ENCODE measurements at regions not wholly inside any gene's neighbourhood (a gene's known extent, or its start where the extent isn't known, plus 50 kb on each side); places are given as distances from the start of the nearest gene placed in this dataset.

- TF ChIP-seq CTCF (IDR thresholded peaks at IDR 0.05): no peak
- H3K9me3 ChIP-seq: no peaks in the 10 kb centered on the region
- intact Hi-C loops (cut with DNase I): no loop called here
- no peaks in the 10 kb centered on the region for H3K36me3 ChIP-seq
- no peak overlapping the region for H3K4me3 ChIP-seq
- H3K4me1 ChIP-seq: no peaks in the 10 kb centered on the region
- DNase-seq: no peak
- H3K27me3 ChIP-seq: no peaks in the 10 kb centered on the region
- no peak overlapping the region for H3K27ac ChIP-seq
- no peak overlapping the region for H3K9ac ChIP-seq (ENCODE audit: low read depth in 2 of 2, low read length in 2 of 2)
These were observed 139.5 kb downstream of the KIF18A start for GRCh38 chr11:27968461-27968860.

- Histone ChIP-seq H3K27me3 (no peaks in the 10 kb centered on the region), H3K36me3 (no peaks in the 10 kb centered on the region), H3K4me1 (no peaks in the 10 kb centered on the region), H3K9me3 (no peaks in the 10 kb centered on the region), H3K4me3 (no peak overlapping the region), H3K9ac (ENCODE audit: low read depth in 2 of 2, low read length in 2 of 2) (no peak overlapping the region), H3K27ac (no peak overlapping the region)
- DNase-seq: no peak
- intact Hi-C loops (cut with DNase I): no loop called here
- TF ChIP-seq CTCF (IDR thresholded peaks at IDR 0.05): no peak
These were observed 142.4 kb downstream of the KIF18A start for GRCh38 chr11:27965559-27965958.

GRCh38 chr11:27963370-27963769 is 144.6 kb downstream of the KIF18A start:
- Histone ChIP-seq H3K4me3 (no peak overlapping the region), H3K9me3 (no peaks in the 10 kb centered on the region), H3K9ac (ENCODE audit: low read depth in 2 of 2, low read length in 2 of 2) (no peak overlapping the region), H3K27ac (no peak overlapping the region), H3K36me3 (no peaks in the 10 kb centered on the region), H3K27me3 (no peaks in the 10 kb centered on the region), H3K4me1 (no peaks in the 10 kb centered on the region)
- no peak for TF ChIP-seq CTCF (IDR thresholded peaks at IDR 0.05)
- no peak for DNase-seq
- intact Hi-C loops (cut with DNase I): no loop called here

- Histone ChIP-seq H3K27ac (no peak overlapping the region), H3K4me3 (no peak overlapping the region), H3K9me3 (no peaks in the 10 kb centered on the region), H3K4me1 (no peaks in the 10 kb centered on the region), H3K27me3 (no peaks in the 10 kb centered on the region), H3K9ac (ENCODE audit: low read depth in 2 of 2, low read length in 2 of 2) (no peak overlapping the region), H3K36me3 (no peaks in the 10 kb centered on the region)
- TF ChIP-seq CTCF (IDR thresholded peaks at IDR 0.05): no peak
- DNase-seq: no peak
- intact Hi-C loops (cut with DNase I): no loop called here
These were observed 157.8 kb downstream of the KIF18A start for GRCh38 chr11:27949951-27950738.

- no peaks in the 10 kb centered on the region for H3K27me3 ChIP-seq
- H3K36me3 ChIP-seq: no peaks in the 10 kb centered on the region
- H3K9me3 ChIP-seq: no peaks in the 10 kb centered on the region
- DNase-seq: no peak
- no peak overlapping the region for H3K4me3 ChIP-seq
- intact Hi-C loops (cut with DNase I): no loop called here
- no peaks in the 10 kb centered on the region for H3K4me1 ChIP-seq
- no peak overlapping the region for H3K9ac ChIP-seq (ENCODE audit: low read depth in 2 of 2, low read length in 2 of 2)
- no peak overlapping the region for H3K27ac ChIP-seq
- TF ChIP-seq CTCF (IDR thresholded peaks at IDR 0.05): no peak
These were observed 162.6 kb downstream of the KIF18A start for GRCh38 chr11:27945348-27945747.
